PC-3 (cell line): ENCODE measurements at regions not wholly inside any gene's neighbourhood (a gene's known extent, or its start where the extent isn't known, plus 50 kb on each side); places are given as distances from the start of the nearest gene placed in this dataset.

Experiments
- ATAC-seq: fragments of 200-7000 bp; cut with Tn5 transposase; 2 replicates; pipeline ENCODE4 v1.9.1; 2020; ENCODE audit warnings: mild to moderate bottlenecking, moderate library complexity
- BruUV-seq: library from RNA; stranded (reverse); fragments of 400-500 nt; replicated peaks from 2 replicates; lab custom pipeline; 2021; lab: Mats Ljungman, UMichigan
- CTCF ChIA-PET: fragments of 300-600 bp; sonication (Branson Sonifier 250); formaldehyde crosslinking; loops from one replicate; lab custom pipeline; 2022; ENCODE audit warnings: antibody characterized with exemption; lab: Charles Lee
- POLR2A ChIA-PET: fragments of 300-600 bp; sonication (Branson Sonifier 250); formaldehyde crosslinking; loops from one replicate; lab custom pipeline; 2022; ENCODE audit warnings: antibody characterized with exemption; ENCODE audit not compliant: unreplicated experiment; lab: Charles Lee
- DNase-seq: peaks from one replicate; pipeline ENCODE4 v3.0.0-alpha.2; 2015
- H2AFZ ChIP-seq: fragments of 300-600 bp; sonication (generic); 2 replicates; pipeline ENCODE4 v1.6.0; 2016; ENCODE audit warnings: antibody characterized with exemption, low read length
- H3F3A ChIP-seq: fragments of 300-600 bp; sonication (generic); one replicate; pipeline ENCODE4 v1.6.0; 2017; ENCODE audit warnings: antibody characterized with exemption, low read length, control low read depth, mild to moderate bottlenecking; ENCODE audit not compliant: unreplicated experiment
- H3K27ac ChIP-seq: fragments of 300-600 bp; sonication (generic); 2 replicates; pipeline ENCODE4 v1.5.1; 2016; ENCODE audit warnings: mild to moderate bottlenecking, low read length
- H3K27me3 ChIP-seq: fragments of 300-600 bp; sonication (generic); 2 replicates; pipeline ENCODE4 v1.6.1; 2016; ENCODE audit warnings: low read length, mixed read lengths
- H3K36me3 ChIP-seq: fragments of 300-600 bp; sonication (generic); 2 replicates; pipeline ENCODE4 v1.6.1; 2016; ENCODE audit warnings: low read depth, mixed run types, low read length, mixed read lengths
- H3K4me1 ChIP-seq: fragments of 300-600 bp; sonication (generic); 2 replicates; pipeline ENCODE4 v1.5.1; 2016; ENCODE audit warnings: low read length; ENCODE audit not compliant: insufficient read depth
- H3K4me2 ChIP-seq: fragments of 300-600 bp; sonication (generic); 2 replicates; pipeline ENCODE4 v1.6.0; 2016; ENCODE audit warnings: low read length
- H3K4me3 ChIP-seq: fragments of 300-600 bp; sonication (generic); 2 replicates; pipeline ENCODE4 v1.5.1; 2016; ENCODE audit warnings: mild to moderate bottlenecking, low read length, mixed read lengths
- H3K79me2 ChIP-seq: fragments of 300-600 bp; sonication (generic); 2 replicates; pipeline ENCODE4 v1.6.1; 2017; ENCODE audit warnings: low read length, mixed read lengths
- H3K9ac ChIP-seq: fragments of 300-600 bp; sonication (generic); 2 replicates; pipeline ENCODE4 v1.6.0; 2016; ENCODE audit warnings: mild to moderate bottlenecking, low read length
- H3K9me2 ChIP-seq: fragments of 300-600 bp; sonication (generic); replicated peaks from 2 replicates; pipeline ENCODE4 v1.6.1; 2016; ENCODE audit warnings: mixed run types, low read length, mixed read lengths
- H3K9me3 ChIP-seq: fragments of 300-600 bp; sonication (generic); 2 replicates; pipeline ENCODE4 v1.6.1; 2016; ENCODE audit warnings: low read length, mixed read lengths
- H4K20me1 ChIP-seq: fragments of 300-600 bp; sonication (generic); 2 replicates; pipeline ENCODE4 v1.6.1; 2016; ENCODE audit warnings: low read length, mixed read lengths
- EZH2 ChIP-seq: fragments of 300-600 bp; sonication (generic); IDR thresholded peaks from one replicate; pipeline ENCODE4 v1.6.1; 2017; ENCODE audit warnings: antibody characterized with exemption, mild to moderate bottlenecking, low read length; ENCODE audit not compliant: unreplicated experiment
- EZH2phosphoT487 ChIP-seq: fragments of 300-600 bp; sonication (generic); IDR thresholded peaks from 2 replicates; pipeline ENCODE4 v1.6.1; 2018; ENCODE audit warnings: mild to moderate bottlenecking, antibody characterized with exemption, low read length, borderline replicate concordance
- intact Hi-C: fragments of 100-400 bp; cut with micrococcal nuclease; formaldehyde crosslinking; loops from 2 replicates; pipeline ENCODE4 v1.9.0; 2023
- TF ChIP-seq, protein P1 (sequence below): fragments of 300-600 bp; sonication (generic); conservative IDR thresholded peaks from 2 replicates; pipeline ENCODE4 v1.5.1; 2017; ENCODE audit warnings: antibody characterized with exemption, low read depth, mild to moderate bottlenecking, low read length

DNA sequence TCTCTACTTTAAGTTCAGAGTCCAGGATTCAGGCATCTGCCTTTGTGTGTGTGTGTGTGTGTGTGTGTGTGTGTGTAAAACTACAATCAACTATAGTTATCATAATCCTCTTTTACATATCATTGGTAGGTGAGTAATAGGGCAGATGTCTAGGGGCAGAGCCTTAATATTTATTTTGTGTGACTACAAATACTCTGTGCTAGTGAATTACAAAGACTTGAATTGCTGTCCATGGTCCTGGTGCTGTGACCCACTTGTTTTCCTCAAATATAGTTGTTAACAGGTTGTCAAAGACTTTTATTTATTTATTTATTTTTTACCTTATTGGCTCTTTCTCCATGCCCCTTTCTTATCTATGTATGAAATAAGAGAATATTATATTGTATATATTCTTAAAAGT is 196.8 kb downstream of the ANXA1 start:
- H3K79me2 ChIP-seq = no peaks in the 10 kb centered on the region
- H3K9me2 ChIP-seq = no peaks in the 10 kb centered on the region
- TF ChIP-seq, protein P1, sequence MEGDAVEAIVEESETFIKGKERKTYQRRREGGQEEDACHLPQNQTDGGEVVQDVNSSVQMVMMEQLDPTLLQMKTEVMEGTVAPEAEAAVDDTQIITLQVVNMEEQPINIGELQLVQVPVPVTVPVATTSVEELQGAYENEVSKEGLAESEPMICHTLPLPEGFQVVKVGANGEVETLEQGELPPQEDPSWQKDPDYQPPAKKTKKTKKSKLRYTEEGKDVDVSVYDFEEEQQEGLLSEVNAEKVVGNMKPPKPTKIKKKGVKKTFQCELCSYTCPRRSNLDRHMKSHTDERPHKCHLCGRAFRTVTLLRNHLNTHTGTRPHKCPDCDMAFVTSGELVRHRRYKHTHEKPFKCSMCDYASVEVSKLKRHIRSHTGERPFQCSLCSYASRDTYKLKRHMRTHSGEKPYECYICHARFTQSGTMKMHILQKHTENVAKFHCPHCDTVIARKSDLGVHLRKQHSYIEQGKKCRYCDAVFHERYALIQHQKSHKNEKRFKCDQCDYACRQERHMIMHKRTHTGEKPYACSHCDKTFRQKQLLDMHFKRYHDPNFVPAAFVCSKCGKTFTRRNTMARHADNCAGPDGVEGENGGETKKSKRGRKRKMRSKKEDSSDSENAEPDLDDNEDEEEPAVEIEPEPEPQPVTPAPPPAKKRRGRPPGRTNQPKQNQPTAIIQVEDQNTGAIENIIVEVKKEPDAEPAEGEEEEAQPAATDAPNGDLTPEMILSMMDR = no peak
- TF ChIP-seq EZH2phosphoT487 (no peak), EZH2 (no peak)
- no peaks in the 10 kb centered on the region for H4K20me1 ChIP-seq
- no peak overlapping the region for H3K4me2 ChIP-seq
- no peak overlapping the region for H2AFZ ChIP-seq
- DNase-seq = no peak
- H3K4me1 ChIP-seq = no peaks in the 10 kb centered on the region
- H3K9me3 ChIP-seq = no peaks in the 10 kb centered on the region
- no peak overlapping the region for H3K9ac ChIP-seq
- no peaks in the 10 kb centered on the region for H3F3A ChIP-seq
- POLR2A ChIA-PET = no interaction called here
- H3K27me3 ChIP-seq = no peaks in the 10 kb centered on the region
- no peak overlapping the region for H3K27ac ChIP-seq
- intact Hi-C loops = no loop called here
- ATAC-seq = no peak
- no peaks in the 10 kb centered on the region for H3K36me3 ChIP-seq
- no peak overlapping the region for H3K4me3 ChIP-seq
- CTCF ChIA-PET = no interaction called here
- BruUV-seq = no TSS peak

DNA sequence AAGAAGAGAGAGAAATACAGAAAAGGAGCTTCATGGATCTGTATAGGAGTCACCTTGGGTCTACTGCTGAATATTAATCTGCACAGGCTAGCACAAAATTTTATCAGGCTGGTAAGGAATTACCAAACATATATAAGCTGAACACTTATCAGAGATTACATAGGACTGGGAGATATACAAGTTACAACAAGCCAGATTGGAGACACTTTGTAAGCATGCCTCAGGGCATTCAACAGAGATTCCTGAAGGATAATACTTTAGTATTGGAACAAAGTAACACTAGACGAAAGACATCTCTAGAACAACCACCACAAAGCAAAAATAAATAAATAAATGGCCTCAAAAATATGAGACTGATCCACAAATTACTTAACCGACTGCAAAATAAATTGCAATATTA is 197.8 kb downstream of the ANXA1 start:
- POLR2A ChIA-PET = no interaction called here
- intact Hi-C loops = no loop called here
- Histone ChIP-seq H3K27me3 (no peaks in the 10 kb centered on the region), H4K20me1 (no peaks in the 10 kb centered on the region), H3K4me1 (no peaks in the 10 kb centered on the region), H3K79me2 (no peaks in the 10 kb centered on the region), H3K36me3 (no peaks in the 10 kb centered on the region), H3K9me3 (no peaks in the 10 kb centered on the region), H3K4me3 (no peak overlapping the region), H2AFZ (no peak overlapping the region), H3K9ac (no peak overlapping the region), H3K4me2 (no peak overlapping the region), H3K9me2 (no peaks in the 10 kb centered on the region), H3F3A (no peaks in the 10 kb centered on the region), H3K27ac (no peak overlapping the region)
- DNase-seq (no peak), ATAC-seq (no peak)
- BruUV-seq = no TSS peak
- CTCF ChIA-PET = no interaction called here
- TF ChIP-seq, protein P1 = no peak
- no peak for TF ChIP-seq EZH2
- TF ChIP-seq EZH2phosphoT487 = no peak

DNA sequence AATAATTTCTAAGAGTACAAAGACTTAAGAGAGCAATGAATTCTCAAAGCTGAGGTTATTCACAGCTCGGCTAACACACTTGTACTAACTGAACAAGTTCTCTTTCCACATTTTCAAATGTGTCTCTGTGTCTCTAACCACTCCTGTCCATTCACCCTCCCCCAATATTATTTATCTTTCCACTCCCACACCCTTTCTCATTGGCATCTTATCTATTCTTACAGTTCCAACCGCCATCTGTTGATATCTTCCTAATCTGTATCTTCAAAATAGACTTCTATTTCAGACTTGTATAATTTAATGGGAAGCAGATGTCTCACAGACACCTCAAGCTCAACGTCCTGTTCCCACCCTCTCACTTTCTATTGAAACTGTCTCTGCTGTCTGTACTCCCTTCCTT is 205.9 kb downstream of the ANXA1 start:
- TF ChIP-seq EZH2 = no peak
- TF ChIP-seq, protein P1 = no peak
- TF ChIP-seq EZH2phosphoT487 = no peak
- ATAC-seq = no peak
- Histone ChIP-seq H3K9me2 (no peaks in the 10 kb centered on the region), H3K27ac (no peak overlapping the region), H3K4me3 (no peak overlapping the region), H3K27me3 (no peaks in the 10 kb centered on the region), H4K20me1 (no peaks in the 10 kb centered on the region), H3K79me2 (no peaks in the 10 kb centered on the region), H3K9me3 (no peaks in the 10 kb centered on the region), H3K4me2 (no peak overlapping the region), H3F3A (no peaks in the 10 kb centered on the region), H3K4me1 (no peaks in the 10 kb centered on the region), H3K9ac (no peak overlapping the region), H3K36me3 (no peaks in the 10 kb centered on the region), H2AFZ (no peak overlapping the region)
- POLR2A ChIA-PET = no interaction called here
- DNase-seq = no peak
- intact Hi-C loops = no loop called here
- BruUV-seq = no TSS peak
- CTCF ChIA-PET = no interaction called here
